Ishikawa (cell line): ENCODE measurements at regions not wholly inside any gene's neighbourhood (a gene's known extent, or its start where the extent isn't known, plus 50 kb on each side); places are given as distances from the start of the nearest gene placed in this dataset.
A peak's percentile ranks its signal among the peaks of the same experiment; 100 is the strongest.

Source experiments
- CEBPB ChIP-seq: IDR thresholded peaks from 2 replicates; pipeline ENCODE4 v1.6.1; 2012
- CREB1 ChIP-seq: IDR thresholded peaks from 2 replicates; pipeline ENCODE4 v1.6.1; 2012; ENCODE audit warnings: low read depth
- EGR1 ChIP-seq: IDR thresholded peaks from 2 replicates; pipeline ENCODE4 v1.6.1; 2012
- EP300 ChIP-seq: IDR thresholded peaks from 2 replicates; pipeline ENCODE4 v1.6.1; 2012; ENCODE audit warnings: borderline replicate concordance
- FOXM1 ChIP-seq: IDR thresholded peaks from 2 replicates; pipeline ENCODE4 v1.6.1; 2012; ENCODE audit warnings: low read depth, borderline replicate concordance
- MAX ChIP-seq: IDR thresholded peaks from 2 replicates; pipeline ENCODE4 v1.6.1; 2012
- NFIC ChIP-seq: IDR thresholded peaks from 2 replicates; pipeline ENCODE4 v1.6.1; 2012
- RAD21 ChIP-seq: IDR thresholded peaks from 2 replicates; pipeline ENCODE4 v1.6.1; 2012; ENCODE audit warnings: low read depth
- TAF1 ChIP-seq: IDR thresholded peaks from 2 replicates; pipeline ENCODE4 v1.6.1; 2012; ENCODE audit warnings: low read depth, mild to moderate bottlenecking
- TCF12 ChIP-seq: IDR thresholded peaks from 2 replicates; pipeline ENCODE4 v1.6.1; 2012; ENCODE audit warnings: low read depth
- TEAD4 ChIP-seq: IDR thresholded peaks from 2 replicates; pipeline ENCODE4 v1.6.1; 2012
- YY1 ChIP-seq: IDR thresholded peaks from 2 replicates; pipeline ENCODE4 v1.6.1; 2012; ENCODE audit warnings: low read depth
- ZBTB7A ChIP-seq: IDR thresholded peaks from 2 replicates; pipeline ENCODE4 v1.6.1; 2012; ENCODE audit warnings: low read depth
- TF ChIP-seq, protein P1 (sequence below): IDR thresholded peaks from 2 replicates; pipeline ENCODE4 v1.6.1; 2012
- TF ChIP-seq, protein P2 (sequence below): IDR thresholded peaks from 2 replicates; pipeline ENCODE4 v1.6.1; 2012; ENCODE audit warnings: low read depth, mild to moderate bottlenecking

DNA sequence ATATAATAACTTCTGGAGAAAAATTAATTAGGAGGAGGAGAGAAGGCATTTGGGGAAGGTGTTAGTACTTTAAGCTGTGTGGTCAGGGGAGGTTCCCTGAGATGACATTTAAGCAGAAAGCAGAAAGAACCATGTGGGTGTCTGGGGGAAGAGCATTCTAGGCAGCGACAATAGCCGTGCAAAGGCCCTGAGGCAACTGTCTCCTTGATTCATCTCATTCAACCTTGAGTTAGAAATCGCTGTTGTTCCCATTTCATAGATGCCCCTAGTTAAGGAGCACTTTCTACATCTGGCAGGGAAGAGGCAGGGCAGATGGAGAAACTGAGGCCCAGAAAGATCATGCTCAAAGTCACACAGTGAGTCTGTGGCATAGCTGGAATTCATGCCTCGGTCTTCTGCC lies 108.6 kb upstream of the RUNX3 start:
- TF ChIP-seq EP300, result no peak

DNA sequence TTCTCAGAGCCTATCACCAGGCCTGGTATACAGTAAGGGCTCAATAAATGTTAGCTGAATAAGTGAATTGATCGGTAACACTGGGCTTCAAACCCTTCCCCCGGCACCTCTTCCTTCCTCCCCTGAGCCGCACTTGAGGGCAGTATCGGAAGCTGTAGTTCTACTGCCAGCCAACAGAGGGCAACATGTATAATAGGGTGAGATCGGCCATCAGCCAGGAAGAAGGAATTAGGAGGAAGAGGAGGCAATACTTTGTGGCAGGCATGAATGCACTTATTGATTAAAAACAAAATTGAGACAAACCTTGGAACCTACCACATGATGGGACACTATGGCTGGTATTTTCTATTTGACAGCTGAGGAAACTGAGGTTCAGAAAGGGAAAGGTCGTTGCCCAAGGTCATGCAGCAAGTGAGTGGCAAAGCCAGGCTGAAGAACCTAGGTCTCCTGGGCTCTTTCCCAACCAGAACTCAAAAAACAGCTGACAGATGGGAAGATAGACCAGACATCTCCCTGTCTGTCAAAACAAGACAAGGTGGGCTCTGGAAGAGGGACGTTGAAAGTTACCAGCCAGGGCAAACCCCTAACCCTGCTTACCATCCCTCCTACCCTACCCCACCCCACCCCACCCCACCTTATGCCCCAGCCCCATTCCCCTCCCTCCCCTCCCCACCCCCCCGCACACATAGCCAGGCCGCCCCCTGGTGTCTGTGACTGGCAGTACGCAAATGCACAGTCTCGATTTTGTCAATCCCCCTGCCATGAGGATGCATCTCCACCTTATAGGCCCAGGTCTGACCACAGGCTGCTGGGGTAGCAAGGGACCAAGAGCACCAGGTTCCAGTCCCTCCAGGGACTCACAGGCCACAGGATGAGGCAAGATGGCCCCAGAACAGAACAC lies 107.3 kb upstream of the RUNX3 start:
- TF ChIP-seq MAX (no peak), RAD21 (peak; percentile 59), YY1 (peak; percentile 56; the same call in 1 of the 2 replicates)

DNA sequence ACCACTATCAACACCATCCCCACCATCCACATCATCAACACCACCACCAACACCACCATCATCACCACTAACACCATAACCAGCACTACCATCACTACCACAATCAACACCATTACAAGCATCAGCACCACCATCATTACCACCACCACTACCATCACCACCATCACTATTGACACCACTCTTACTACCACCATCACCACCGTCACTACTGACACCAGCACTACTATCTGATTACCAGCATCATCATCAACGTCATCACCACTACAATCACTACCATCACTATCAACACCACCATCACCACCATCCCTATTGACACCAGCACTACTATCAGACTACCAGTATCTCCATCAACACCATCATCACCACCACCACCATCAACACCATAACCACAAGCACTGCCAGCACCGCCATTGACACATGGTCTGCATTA lies 106.1 kb upstream of the RUNX3 start:
- no peak for TF ChIP-seq RAD21
- TF ChIP-seq FOXM1, result no peak
- TF ChIP-seq, protein P1, sequence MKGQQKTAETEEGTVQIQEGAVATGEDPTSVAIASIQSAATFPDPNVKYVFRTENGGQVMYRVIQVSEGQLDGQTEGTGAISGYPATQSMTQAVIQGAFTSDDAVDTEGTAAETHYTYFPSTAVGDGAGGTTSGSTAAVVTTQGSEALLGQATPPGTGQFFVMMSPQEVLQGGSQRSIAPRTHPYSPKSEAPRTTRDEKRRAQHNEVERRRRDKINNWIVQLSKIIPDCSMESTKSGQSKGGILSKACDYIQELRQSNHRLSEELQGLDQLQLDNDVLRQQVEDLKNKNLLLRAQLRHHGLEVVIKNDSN, result no peak
- no peak for TF ChIP-seq ZBTB7A
- TF ChIP-seq NFIC, result no peak
- no peak for TF ChIP-seq EP300
- no peak for TF ChIP-seq TEAD4
- TF ChIP-seq CREB1, result no peak
- no peak for TF ChIP-seq TAF1

- TF ChIP-seq, protein P2, sequence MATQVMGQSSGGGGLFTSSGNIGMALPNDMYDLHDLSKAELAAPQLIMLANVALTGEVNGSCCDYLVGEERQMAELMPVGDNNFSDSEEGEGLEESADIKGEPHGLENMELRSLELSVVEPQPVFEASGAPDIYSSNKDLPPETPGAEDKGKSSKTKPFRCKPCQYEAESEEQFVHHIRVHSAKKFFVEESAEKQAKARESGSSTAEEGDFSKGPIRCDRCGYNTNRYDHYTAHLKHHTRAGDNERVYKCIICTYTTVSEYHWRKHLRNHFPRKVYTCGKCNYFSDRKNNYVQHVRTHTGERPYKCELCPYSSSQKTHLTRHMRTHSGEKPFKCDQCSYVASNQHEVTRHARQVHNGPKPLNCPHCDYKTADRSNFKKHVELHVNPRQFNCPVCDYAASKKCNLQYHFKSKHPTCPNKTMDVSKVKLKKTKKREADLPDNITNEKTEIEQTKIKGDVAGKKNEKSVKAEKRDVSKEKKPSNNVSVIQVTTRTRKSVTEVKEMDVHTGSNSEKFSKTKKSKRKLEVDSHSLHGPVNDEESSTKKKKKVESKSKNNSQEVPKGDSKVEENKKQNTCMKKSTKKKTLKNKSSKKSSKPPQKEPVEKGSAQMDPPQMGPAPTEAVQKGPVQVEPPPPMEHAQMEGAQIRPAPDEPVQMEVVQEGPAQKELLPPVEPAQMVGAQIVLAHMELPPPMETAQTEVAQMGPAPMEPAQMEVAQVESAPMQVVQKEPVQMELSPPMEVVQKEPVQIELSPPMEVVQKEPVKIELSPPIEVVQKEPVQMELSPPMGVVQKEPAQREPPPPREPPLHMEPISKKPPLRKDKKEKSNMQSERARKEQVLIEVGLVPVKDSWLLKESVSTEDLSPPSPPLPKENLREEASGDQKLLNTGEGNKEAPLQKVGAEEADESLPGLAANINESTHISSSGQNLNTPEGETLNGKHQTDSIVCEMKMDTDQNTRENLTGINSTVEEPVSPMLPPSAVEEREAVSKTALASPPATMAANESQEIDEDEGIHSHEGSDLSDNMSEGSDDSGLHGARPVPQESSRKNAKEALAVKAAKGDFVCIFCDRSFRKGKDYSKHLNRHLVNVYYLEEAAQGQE, result no peak
- TF ChIP-seq FOXM1 (no peak), ZBTB7A (no peak), TEAD4 (no peak), YY1 (no peak), TAF1 (no peak), EP300 (no peak), RAD21 (no peak), EGR1 (no peak), TCF12 (no peak), MAX (no peak), CREB1 (no peak), CEBPB (no peak), NFIC (no peak)
- TF ChIP-seq, protein P1, result no peak
These were observed 105.5 kb upstream of the RUNX3 start for GRCh38 chr1:25035523-25036116.

- TF ChIP-seq TAF1 (no peak), CREB1 (no peak), NFIC (no peak), ZBTB7A (no peak), RAD21 (no peak), TCF12 (no peak), EGR1 (no peak), FOXM1 (no peak), EP300 (no peak), CEBPB (no peak), MAX (no peak), YY1 (no peak), TEAD4 (no peak)
- TF ChIP-seq, protein P1, result no peak
- TF ChIP-seq, protein P2, result no peak
These were observed 104.9 kb upstream of the RUNX3 start for GRCh38 chr1:25034736-25035522.
